Lung (tissue), 11 donors: ENCODE measurements at regions not wholly inside any gene's neighbourhood (a gene's known extent, or its start where the extent isn't known, plus 50 kb on each side); places are given as distances from the start of the nearest gene placed in this dataset.

ENCODE experiments used
- ATAC-seq: fragments of 200-7000 bp; cut with Tn5 transposase; one replicate; pipeline ENCODE4 v1.9.1; 2020; ENCODE audit warnings: moderate number of reproducible peaks; ENCODE audit not compliant: insufficient read depth, low FRiP score
- DNase-seq, 3 donors: peaks; one replicate each; pipeline ENCODE4 v3.0.0-alpha.2; 2013 to 2017
- H3K27ac ChIP-seq, 2 donors: one replicate each; pipeline ENCODE4 v1.5.1; 2013; ENCODE audit warnings: mild to moderate bottlenecking in 2 of 2, moderate library complexity in 2 of 2, control low read depth in 1 of 2, inconsistent platforms in 1 of 2, low read depth in 1 of 2, low read length in 1 of 2
- H3K27me3 ChIP-seq, 3 donors: one replicate each; pipeline ENCODE4 v1.5.1; 2013; ENCODE audit warnings: low read length in 2 of 3; ENCODE audit not compliant: control insufficient read depth in 3 of 3, insufficient read depth in 3 of 3
- H3K36me3 ChIP-seq, 4 donors: one replicate each; pipeline ENCODE4 v1.5.1; 2013; ENCODE audit warnings: low read length in 4 of 4, mild to moderate bottlenecking in 1 of 4, moderate library complexity in 1 of 4; ENCODE audit not compliant: control insufficient read depth in 4 of 4, insufficient read depth in 4 of 4
- H3K4me1 ChIP-seq, 5 donors: one replicate each; pipeline ENCODE4 v1.5.1; 2013; ENCODE audit warnings: low read length in 5 of 5, mild to moderate bottlenecking in 2 of 5, moderate library complexity in 1 of 5; ENCODE audit not compliant: control insufficient read depth in 5 of 5, insufficient read depth in 5 of 5
- H3K4me3 ChIP-seq: one replicate; pipeline ENCODE4 v1.5.1; 2013; ENCODE audit warnings: mild to moderate bottlenecking, control low read depth, moderate library complexity
- H3K9ac ChIP-seq, 2 donors: one replicate each; pipeline ENCODE4 v1.5.1; 2013; ENCODE audit warnings: low read length in 2 of 2, control low read depth in 1 of 2; ENCODE audit not compliant: insufficient read depth in 1 of 2
- H3K9me3 ChIP-seq, 4 donors: one replicate each; pipeline ENCODE4 v1.5.1; 2013; ENCODE audit warnings: low read length in 3 of 4, mild to moderate bottlenecking in 1 of 4, moderate library complexity in 1 of 4; ENCODE audit not compliant: control insufficient read depth in 4 of 4, insufficient read depth in 3 of 4
- WGBS, 2 donors: extraction: QIAGEN DNeasy Blood & Tissue Kit; methylation state at CpG; one replicate each; pipeline ENCODE4 v1.1.7; 2013; 5-methylcytosine and 5-hydroxymethylcytosine counted together
- TF ChIP-seq, protein P1 (sequence below): IDR thresholded peaks from 2 replicates; pipeline ENCODE4 v1.5.1; 2012; ENCODE audit warnings: mild to moderate bottlenecking; ENCODE audit errors: control extremely low read depth, extremely low read depth
- donor health status: control.
- donor health status: control.
- donor health status: Bipolar disorder and iron deficiency.
- donor health status: healthy.
- donor health status: DM: yes; HTN: yes; CAD: no.

DNA sequence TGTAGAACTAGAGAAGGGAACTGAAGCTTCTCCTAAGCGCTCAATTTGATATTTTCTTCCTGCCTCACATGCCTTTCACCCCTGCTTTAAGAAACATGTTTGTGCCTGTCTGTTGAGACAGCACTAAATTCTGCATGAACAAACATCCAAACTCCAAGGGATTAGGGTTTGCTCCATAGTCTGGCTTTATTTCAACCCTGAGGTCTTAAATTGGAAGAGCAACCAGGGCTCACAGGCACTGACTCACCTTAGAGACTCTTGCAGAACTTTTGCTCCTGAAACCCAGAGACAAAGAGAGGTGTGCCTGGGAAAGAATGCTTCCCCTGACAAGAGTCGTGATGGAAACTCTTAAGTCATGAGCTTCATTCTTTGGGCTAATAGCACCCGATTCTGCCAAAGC is 393.9 kb upstream of the MCTP2 start:
- Histone ChIP-seq H3K9me3 (no peaks in the 10 kb centered on the region), H3K4me3 (no peak overlapping the region), H3K36me3 (no peaks in the 10 kb centered on the region), H3K27ac (no peak overlapping the region), H3K9ac (no peak overlapping the region), H3K27me3 (no peaks in the 10 kb centered on the region), H3K4me1 (no peaks in the 10 kb centered on the region)
- no peak for ATAC-seq
- TF ChIP-seq, protein P1, sequence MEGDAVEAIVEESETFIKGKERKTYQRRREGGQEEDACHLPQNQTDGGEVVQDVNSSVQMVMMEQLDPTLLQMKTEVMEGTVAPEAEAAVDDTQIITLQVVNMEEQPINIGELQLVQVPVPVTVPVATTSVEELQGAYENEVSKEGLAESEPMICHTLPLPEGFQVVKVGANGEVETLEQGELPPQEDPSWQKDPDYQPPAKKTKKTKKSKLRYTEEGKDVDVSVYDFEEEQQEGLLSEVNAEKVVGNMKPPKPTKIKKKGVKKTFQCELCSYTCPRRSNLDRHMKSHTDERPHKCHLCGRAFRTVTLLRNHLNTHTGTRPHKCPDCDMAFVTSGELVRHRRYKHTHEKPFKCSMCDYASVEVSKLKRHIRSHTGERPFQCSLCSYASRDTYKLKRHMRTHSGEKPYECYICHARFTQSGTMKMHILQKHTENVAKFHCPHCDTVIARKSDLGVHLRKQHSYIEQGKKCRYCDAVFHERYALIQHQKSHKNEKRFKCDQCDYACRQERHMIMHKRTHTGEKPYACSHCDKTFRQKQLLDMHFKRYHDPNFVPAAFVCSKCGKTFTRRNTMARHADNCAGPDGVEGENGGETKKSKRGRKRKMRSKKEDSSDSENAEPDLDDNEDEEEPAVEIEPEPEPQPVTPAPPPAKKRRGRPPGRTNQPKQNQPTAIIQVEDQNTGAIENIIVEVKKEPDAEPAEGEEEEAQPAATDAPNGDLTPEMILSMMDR: no peak
- DNase-seq: no peak
- 82 to 94% methylated on average over 3 of the region's 3 CpGs for WGBS, 2 donors

DNA sequence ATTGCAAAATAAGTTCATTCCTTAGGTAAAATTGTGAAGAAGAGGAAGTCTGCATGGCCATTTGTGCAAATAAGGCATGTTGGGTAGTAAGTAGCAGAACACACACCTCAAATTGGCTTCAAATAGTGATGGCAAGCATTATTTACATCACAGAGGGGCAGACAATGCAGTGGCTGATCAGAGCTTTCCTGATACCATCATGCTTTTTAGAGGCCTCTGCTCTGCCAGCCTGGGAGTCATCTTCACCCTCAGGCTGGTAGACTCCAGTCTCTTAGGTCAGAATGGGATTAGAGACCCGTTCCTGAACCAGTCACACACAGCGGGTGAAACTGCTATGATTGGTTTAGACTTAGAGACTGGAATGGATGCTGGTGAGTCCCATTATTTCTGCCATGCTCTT is 396.0 kb upstream of the MCTP2 start:
- H3K9me3 ChIP-seq: no peaks in the 10 kb centered on the region
- H3K9ac ChIP-seq: no peak overlapping the region
- TF ChIP-seq, protein P1: no peak
- no peak for ATAC-seq
- H3K36me3 ChIP-seq: no peaks in the 10 kb centered on the region
- H3K27ac ChIP-seq: no peak overlapping the region
- H3K27me3 ChIP-seq: no peaks in the 10 kb centered on the region
- H3K4me3 ChIP-seq: no peak overlapping the region
- DNase-seq: no peak
- no peaks in the 10 kb centered on the region for H3K4me1 ChIP-seq
- 83 to 89% methylated on average over 2 of the region's 2 CpGs for WGBS, 2 donors

DNA sequence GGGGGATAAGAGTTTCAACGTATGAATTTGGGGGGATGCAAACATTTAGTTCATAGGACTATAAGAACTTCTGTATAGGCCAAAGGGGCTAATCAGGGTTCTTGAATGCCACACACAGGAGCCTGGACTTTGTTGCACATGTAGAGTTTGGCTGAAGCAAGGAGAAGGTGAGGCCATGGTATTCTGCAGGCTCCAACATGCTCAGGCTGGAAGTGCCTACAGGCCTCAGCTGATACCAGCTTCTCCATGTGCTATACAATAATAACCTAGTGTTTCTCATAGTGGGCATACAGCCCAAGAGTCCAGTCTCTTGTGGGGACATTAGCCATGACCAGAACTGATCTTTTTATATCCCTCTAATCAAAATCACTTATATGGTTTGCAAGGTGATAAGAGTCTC is 399.7 kb upstream of the MCTP2 start:
- ATAC-seq (no peak), DNase-seq (no peak)
- Histone ChIP-seq H3K9ac (no peak overlapping the region), H3K27me3 (no peaks in the 10 kb centered on the region), H3K4me1 (no peaks in the 10 kb centered on the region), H3K9me3 (no peaks in the 10 kb centered on the region), H3K36me3 (no peaks in the 10 kb centered on the region), H3K27ac (no peak overlapping the region), H3K4me3 (no peak overlapping the region)
- TF ChIP-seq, protein P1: no peak
- WGBS, 2 donors: 88 to 100% methylated on average over 1 of the region's 1 CpG
